ENCODE measurements at regions not wholly inside any gene's neighbourhood (a gene's known extent, or its start where the extent isn't known, plus 50 kb on each side); places are given as distances from the start of the nearest gene placed in this dataset.

DNA sequence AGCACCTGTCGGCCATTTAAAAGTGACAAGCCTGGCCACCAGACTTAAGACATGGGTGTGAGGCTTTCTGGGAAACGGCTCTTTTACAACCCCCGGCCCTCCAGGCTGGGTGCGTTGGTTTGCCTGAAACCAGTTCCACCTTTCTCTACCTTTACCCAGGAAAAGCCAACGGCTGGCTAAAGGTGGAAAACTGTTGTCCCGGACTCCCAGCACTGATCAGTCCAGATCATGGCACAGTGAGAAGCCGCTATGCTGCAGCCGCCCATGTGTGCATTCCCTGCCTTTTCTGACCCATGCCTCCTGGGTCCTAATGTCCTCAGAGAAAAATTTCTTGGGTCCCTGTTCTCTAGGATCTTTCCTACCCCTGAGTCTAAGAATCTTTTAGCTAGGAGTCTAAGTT, 655.7 kb upstream of the HS3ST5 start (continued):
- TF ChIP-seq KDM5A (IDR thresholded peaks at IDR 0.05) (no peak), HDAC2 (IDR thresholded peaks at IDR 0.05) (no peak), CBX2 (IDR thresholded peaks at IDR 0.05; ENCODE audit: borderline replicate concordance, low read depth) (no peak), KDM1A (IDR thresholded peaks at IDR 0.05; ENCODE audit: low read depth) (no peak), POLR2AphosphoS2 (conservative IDR thresholded peaks at IDR 0.05; ENCODE audit: low read length) (no peak), RNF2 (IDR thresholded peaks at IDR 0.05; ENCODE audit: borderline replicate concordance, low read depth) (no peak)
- TF ChIP-seq, protein P1, sequence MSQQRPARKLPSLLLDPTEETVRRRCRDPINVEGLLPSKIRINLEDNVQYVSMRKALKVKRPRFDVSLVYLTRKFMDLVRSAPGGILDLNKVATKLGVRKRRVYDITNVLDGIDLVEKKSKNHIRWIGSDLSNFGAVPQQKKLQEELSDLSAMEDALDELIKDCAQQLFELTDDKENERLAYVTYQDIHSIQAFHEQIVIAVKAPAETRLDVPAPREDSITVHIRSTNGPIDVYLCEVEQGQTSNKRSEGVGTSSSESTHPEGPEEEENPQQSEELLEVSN (IDR thresholded peaks at IDR 0.05; ENCODE audit: borderline replicate concordance, low read depth), result no peak

- no peak for ATAC-seq
- Histone ChIP-seq H3K4me1 (no peaks in the 10 kb centered on the region), H3K9me3 (no peaks in the 10 kb centered on the region), H3K4me3 (no peak overlapping the region), H3K4me2 (no peak overlapping the region), H3K27ac (no peak overlapping the region)
- no peak for FAIRE-seq
- 6% methylated on average over 4 of the region's 4 CpGs for WGBS (ENCODE audit: missing lambda C conversion rate)
- ChIA-PET POLR2A (no interaction called here), CTCF (no interaction called here)
- DNase-seq (ENCODE audit: low read depth in 1 of 2, low spot score in 1 of 2), result peak in 1 of 2 experiments; percentile 14
- TF ChIP-seq FOSL2 (IDR thresholded peaks at IDR 0.05) (no peak), FOSL2 (CRISPR knock-in tag; IDR thresholded peaks at IDR 0.05) (peak; percentile 6; the same call in 1 of the 2 replicates), HOXB13 (CRISPR knock-in tag; IDR thresholded peaks at IDR 0.05; ENCODE audit: low read depth) (no peak), MYC (IDR thresholded peaks at IDR 0.05; ENCODE audit: borderline replicate concordance, low read length) (no peak), RAD21 (conservative IDR thresholded peaks at IDR 0.05 in 1 of 2, IDR thresholded peaks at IDR 0.05 in 1 of 2) (no peak), HOXB5 (CRISPR knock-in tag; IDR thresholded peaks at IDR 0.05) (no peak)
These were observed 655.0 kb upstream of the HS3ST5 start for GRCh38 chr6:114997813-114998292.

DNA sequence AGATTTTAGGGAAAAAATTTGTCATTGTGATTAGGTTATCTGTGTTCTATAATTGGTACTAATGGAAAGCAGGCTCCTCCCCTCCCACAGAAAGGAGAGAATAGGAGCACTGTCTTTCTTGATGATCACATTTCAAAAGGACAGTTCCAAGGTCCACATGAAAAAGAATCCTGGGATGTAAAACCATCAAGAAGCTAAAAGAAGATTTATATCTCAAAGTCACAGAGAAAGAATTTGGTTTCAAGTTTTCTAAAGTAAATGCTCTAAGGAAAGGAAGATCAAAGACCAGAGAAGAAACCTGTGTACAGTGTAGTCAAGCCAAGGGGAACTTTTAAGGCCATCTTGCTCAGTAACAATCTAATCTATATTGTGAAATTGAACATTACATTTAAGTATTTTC, 652.7 kb upstream of the HS3ST5 start:
- FAIRE-seq, result no peak
- POLR2A ChIA-PET, result no interaction called here

DNA sequence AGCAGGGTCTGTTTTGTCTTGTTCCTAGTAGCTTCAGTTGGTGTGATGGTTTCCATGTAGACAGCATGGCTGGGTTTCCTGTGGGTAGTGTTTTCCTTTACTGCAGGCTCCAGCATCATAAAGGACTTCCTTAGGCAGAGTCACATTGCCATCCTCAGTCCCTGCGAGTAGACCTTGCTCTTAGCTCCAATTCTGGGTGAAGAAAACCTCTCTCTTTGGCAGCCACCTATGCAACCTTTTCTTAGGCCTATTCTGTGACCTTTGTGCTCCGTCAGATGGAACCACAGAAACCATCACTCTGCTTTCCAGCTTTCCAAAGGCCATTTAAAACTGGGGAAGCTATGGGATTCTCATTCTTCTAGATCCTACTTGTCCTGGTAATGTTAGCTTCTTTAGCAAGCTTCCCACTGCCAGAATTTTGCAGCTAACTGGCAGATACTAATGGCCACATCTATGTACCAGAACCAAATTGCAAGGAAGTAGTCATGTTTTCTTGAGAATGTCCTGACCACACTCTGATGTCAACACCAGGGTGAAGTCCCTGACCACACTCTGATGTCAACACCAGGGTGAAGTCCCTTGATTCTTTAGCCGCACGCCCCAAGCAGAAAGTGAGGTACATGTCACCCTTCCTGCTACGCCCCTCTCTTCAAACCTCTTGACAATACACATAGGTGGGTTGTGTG, 646.6 kb upstream of the HS3ST5 start:
- DNase-seq (ENCODE audit: low read depth in 1 of 2, low spot score in 1 of 2), result no peak
- no peak overlapping the region for H3K4me3 ChIP-seq
- no peak for TF ChIP-seq KDM1A (IDR thresholded peaks at IDR 0.05; ENCODE audit: low read depth)
- no peak for TF ChIP-seq RAD21 (conservative IDR thresholded peaks at IDR 0.05 in 1 of 2, IDR thresholded peaks at IDR 0.05 in 1 of 2)
- TF ChIP-seq FOSL2 (IDR thresholded peaks at IDR 0.05), result no peak
- TF ChIP-seq FOSL2 (CRISPR knock-in tag; IDR thresholded peaks at IDR 0.05), result no peak
- no peak for TF ChIP-seq CHD2 (IDR thresholded peaks at IDR 0.05; ENCODE audit: low read length, partially characterized antibody)
- no peak for TF ChIP-seq HEYL (CRISPR knock-in tag; IDR thresholded peaks at IDR 0.05)
- TF ChIP-seq RARB (CRISPR knock-in tag; IDR thresholded peaks at IDR 0.05), result no peak
- no peak for TF ChIP-seq CTCF (IDR thresholded peaks at IDR 0.05)
- TF ChIP-seq MAZ (IDR thresholded peaks at IDR 0.05; ENCODE audit: borderline replicate concordance, low read depth, low read length), result no peak
- ChIA-PET POLR2A (no interaction called here), CTCF (no interaction called here)
- H3K27ac ChIP-seq, result no peak overlapping the region
- no peak for ATAC-seq
- 47% methylated on average over 4 of the region's 5 CpGs for WGBS (ENCODE audit: missing lambda C conversion rate)
- H3K4me2 ChIP-seq, result no peak overlapping the region
- H3K9me3 ChIP-seq, result no peaks in the 10 kb centered on the region
- no peaks in the 10 kb centered on the region for H3K4me1 ChIP-seq
- FAIRE-seq, result no peak

More for the DNA sequence above, 652.7 kb upstream of the HS3ST5 start:
- Histone ChIP-seq H3K4me1 (no peaks in the 10 kb centered on the region), H3K4me3 (no peak overlapping the region), H3K9me3 (no peaks in the 10 kb centered on the region), H3K4me2 (no peak overlapping the region), H3K27ac (no peak overlapping the region)
- CTCF ChIA-PET, result no interaction called here
- no peak for ATAC-seq
- TF ChIP-seq, protein P2, sequence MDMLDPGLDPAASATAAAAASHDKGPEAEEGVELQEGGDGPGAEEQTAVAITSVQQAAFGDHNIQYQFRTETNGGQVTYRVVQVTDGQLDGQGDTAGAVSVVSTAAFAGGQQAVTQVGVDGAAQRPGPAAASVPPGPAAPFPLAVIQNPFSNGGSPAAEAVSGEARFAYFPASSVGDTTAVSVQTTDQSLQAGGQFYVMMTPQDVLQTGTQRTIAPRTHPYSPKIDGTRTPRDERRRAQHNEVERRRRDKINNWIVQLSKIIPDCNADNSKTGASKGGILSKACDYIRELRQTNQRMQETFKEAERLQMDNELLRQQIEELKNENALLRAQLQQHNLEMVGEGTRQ (IDR thresholded peaks at IDR 0.05), result no peak
- TF ChIP-seq SMC3 (IDR thresholded peaks at IDR 0.05), result no peak
- no peak for DNase-seq (ENCODE audit: low read depth in 1 of 2, low spot score in 1 of 2)
